Vagina (tissue), 2 donors: ENCODE measurements at regions not wholly inside any gene's neighbourhood (a gene's known extent, or its start where the extent isn't known, plus 50 kb on each side); places are given as distances from the start of the nearest gene placed in this dataset.

ENCODE experiments used
- POLR2A ChIP-seq, 2 donors: fragments of 450-650 bp; IDR thresholded peaks; one replicate each; pipeline ENCODE4 v1.6.1; 2017; ENCODE audit warnings: antibody characterized with exemption in 2 of 2, mild to moderate bottlenecking in 2 of 2, moderate library complexity in 2 of 2
- POLR2AphosphoS5 ChIP-seq, 2 donors: sonication (generic); formaldehyde crosslinking; IDR thresholded peaks; one replicate each; pipeline ENCODE4 v1.9.0; 2017; ENCODE audit warnings: antibody characterized with exemption in 2 of 2, mild to moderate bottlenecking in 2 of 2, low read depth in 1 of 2; ENCODE audit not compliant: insufficient read depth in 1 of 2
- TF ChIP-seq, protein P1 (sequence below), 3 experiments: fragments of 450-650 bp in 2 of 3; fragments of 200-600 bp in 1 of 3; sonication (generic) in 1 of 3; IDR thresholded peaks; one replicate each; pipeline ENCODE4 v1.5.1; 2017 to 2019; ENCODE audit warnings: antibody characterized with exemption in 3 of 3, mild to moderate bottlenecking in 2 of 3, moderate library complexity in 2 of 3

DNA sequence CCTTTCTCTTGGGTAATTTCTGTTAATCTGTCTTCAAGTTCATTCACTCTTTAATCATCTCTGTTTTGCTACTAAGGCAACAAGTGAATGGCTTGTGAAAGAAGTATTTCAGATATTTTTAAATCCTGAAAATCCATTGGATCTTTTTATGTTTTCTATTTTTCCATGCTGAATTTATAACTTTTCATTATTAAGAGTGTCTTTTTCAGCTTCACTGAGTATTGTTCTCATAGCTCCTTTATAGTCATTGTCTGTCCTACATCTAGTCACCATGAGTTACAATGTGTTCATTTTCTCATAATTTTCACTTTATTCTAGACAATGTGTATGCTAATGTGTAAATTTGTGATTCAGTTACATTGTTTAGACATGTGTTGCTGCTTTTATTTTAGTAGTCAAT lies 556.4 kb downstream of the TUSC1 start:
- TF ChIP-seq, protein P1, sequence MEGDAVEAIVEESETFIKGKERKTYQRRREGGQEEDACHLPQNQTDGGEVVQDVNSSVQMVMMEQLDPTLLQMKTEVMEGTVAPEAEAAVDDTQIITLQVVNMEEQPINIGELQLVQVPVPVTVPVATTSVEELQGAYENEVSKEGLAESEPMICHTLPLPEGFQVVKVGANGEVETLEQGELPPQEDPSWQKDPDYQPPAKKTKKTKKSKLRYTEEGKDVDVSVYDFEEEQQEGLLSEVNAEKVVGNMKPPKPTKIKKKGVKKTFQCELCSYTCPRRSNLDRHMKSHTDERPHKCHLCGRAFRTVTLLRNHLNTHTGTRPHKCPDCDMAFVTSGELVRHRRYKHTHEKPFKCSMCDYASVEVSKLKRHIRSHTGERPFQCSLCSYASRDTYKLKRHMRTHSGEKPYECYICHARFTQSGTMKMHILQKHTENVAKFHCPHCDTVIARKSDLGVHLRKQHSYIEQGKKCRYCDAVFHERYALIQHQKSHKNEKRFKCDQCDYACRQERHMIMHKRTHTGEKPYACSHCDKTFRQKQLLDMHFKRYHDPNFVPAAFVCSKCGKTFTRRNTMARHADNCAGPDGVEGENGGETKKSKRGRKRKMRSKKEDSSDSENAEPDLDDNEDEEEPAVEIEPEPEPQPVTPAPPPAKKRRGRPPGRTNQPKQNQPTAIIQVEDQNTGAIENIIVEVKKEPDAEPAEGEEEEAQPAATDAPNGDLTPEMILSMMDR (IDR thresholded peaks at IDR 0.05) = no peak
- no peak for TF ChIP-seq POLR2AphosphoS5 (IDR thresholded peaks at IDR 0.05; ENCODE audit: insufficient read depth in 1 of 2, low read depth in 1 of 2)
- no peak for TF ChIP-seq POLR2A (IDR thresholded peaks at IDR 0.05)
